SU-DHL-6 (cell line): ENCODE measurements at regions not wholly inside any gene's neighbourhood (a gene's known extent, or its start where the extent isn't known, plus 50 kb on each side); places are given as distances from the start of the nearest gene placed in this dataset.

Source experiments
- H2AFZ ChIP-seq: fragments of 200-600 bp; sonication (generic); 2 replicates; pipeline ENCODE4 v1.6.1; 2014; ENCODE audit warnings: low read depth, mild to moderate bottlenecking, moderate library complexity, mixed read lengths, antibody characterized with exemption, low read length; ENCODE audit not compliant: severe bottlenecking
- H3F3A ChIP-seq: fragments of 200-600 bp; shearing (Covaris generic); 2 replicates; pipeline ENCODE4 v1.6.0; 2016; ENCODE audit warnings: antibody characterized with exemption, mild to moderate bottlenecking; ENCODE audit not compliant: insufficient read depth
- H3K27ac ChIP-seq: fragments of 200-600 bp; sonication (generic); 2 replicates; pipeline ENCODE4 v1.5.1; 2016; ENCODE audit warnings: low read depth, mild to moderate bottlenecking, low read length, moderate library complexity, mixed read lengths
- H3K27me3 ChIP-seq: fragments of 200-600 bp; sonication (generic), shearing (Covaris generic); 2 replicates; pipeline ENCODE4 v1.6.0; 2014; ENCODE audit warnings: mild to moderate bottlenecking, low read length
- H3K36me3 ChIP-seq: fragments of 200-600 bp; sonication (generic); 2 replicates; pipeline ENCODE4 v1.6.1; 2014; ENCODE audit warnings: mild to moderate bottlenecking, low read length, mixed read lengths
- H3K4me2 ChIP-seq: fragments of 300-600, 200-600 bp; shearing (Covaris generic), sonication (generic); 2 replicates; pipeline ENCODE4 v1.6.0; 2014; ENCODE audit warnings: low read length, low read depth, mild to moderate bottlenecking; ENCODE audit not compliant: poor library complexity, severe bottlenecking
- H3K4me3 ChIP-seq: fragments of 200-600 bp; sonication (generic); 2 replicates; pipeline ENCODE4 v1.5.1; 2014; ENCODE audit warnings: antibody characterized with exemption, low read length, mild to moderate bottlenecking, mixed read lengths; ENCODE audit not compliant: insufficient read depth, poor library complexity, severe bottlenecking
- H3K79me2 ChIP-seq: fragments of 200-600 bp; sonication (generic); 2 replicates; pipeline ENCODE4 v1.6.1; 2014; ENCODE audit warnings: mild to moderate bottlenecking, low read length, moderate library complexity; ENCODE audit not compliant: insufficient read depth
- H3K9ac ChIP-seq: fragments of 200-600 bp; sonication (generic); 2 replicates; pipeline ENCODE4 v1.7.0; 2014; ENCODE audit warnings: mild to moderate bottlenecking, low read length
- H3K9me2 ChIP-seq: fragments of 200-600 bp; sonication (generic); replicated peaks from 2 replicates; pipeline ENCODE4 v1.6.1; 2014; ENCODE audit warnings: low read length; ENCODE audit not compliant: insufficient read depth
- H3K9me3 ChIP-seq: fragments of 200-600 bp; sonication (generic); 2 replicates; pipeline ENCODE4 v1.6.1; 2014; ENCODE audit warnings: low read length, mixed read lengths; ENCODE audit not compliant: insufficient read depth
- H4K20me1 ChIP-seq: fragments of 200-600 bp; sonication (generic); 2 replicates; pipeline ENCODE4 v1.6.1; 2014; ENCODE audit warnings: low read depth, mild to moderate bottlenecking, antibody characterized with exemption, low read length, moderate library complexity, mixed read lengths
- EZH2phosphoT487 ChIP-seq: fragments of 200-600 bp; sonication (generic), shearing (Covaris generic); conservative IDR thresholded peaks from 2 replicates; pipeline ENCODE4 v1.6.1; 2018; ENCODE audit warnings: mild to moderate bottlenecking, antibody characterized with exemption, low read length, moderate library complexity, mixed read lengths
- TF ChIP-seq, protein P1 (sequence below): fragments of 200-600 bp; sonication (generic); IDR thresholded peaks from one replicate; pipeline ENCODE4 v1.5.1; 2017; ENCODE audit warnings: antibody characterized with exemption, mild to moderate bottlenecking, low read length, moderate library complexity; ENCODE audit not compliant: insufficient read depth, poor library complexity, severe bottlenecking

DNA sequence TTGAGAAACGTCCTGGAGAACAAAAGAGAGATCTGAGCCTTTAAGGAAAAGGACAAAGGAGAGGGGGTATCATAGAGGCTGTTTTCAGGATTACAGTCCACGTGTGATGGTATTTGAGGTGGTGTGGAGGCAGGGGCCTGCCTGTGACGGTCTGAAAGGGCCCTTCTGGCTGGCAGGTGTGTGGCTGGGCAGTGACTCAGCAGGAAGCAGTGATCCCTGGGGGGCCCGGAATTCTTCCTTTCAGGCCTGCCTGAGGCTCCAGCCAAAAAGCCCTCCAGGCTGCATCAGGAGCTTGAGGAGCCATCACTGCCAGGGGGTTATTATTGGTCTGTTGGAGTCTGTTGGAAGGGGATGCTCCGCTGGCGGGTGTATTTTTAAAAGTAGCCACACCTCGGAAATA is 97.2 kb upstream of the TMEM18 start:
- Histone ChIP-seq H3K36me3 (no peaks in the 10 kb centered on the region), H3K4me3 (no peak overlapping the region), H3K79me2 (no peaks in the 10 kb centered on the region), H2AFZ (no peak overlapping the region), H3K9me3 (no peaks in the 10 kb centered on the region), H3F3A (no peaks in the 10 kb centered on the region), H3K9ac (no peak overlapping the region), H3K9me2 (no peaks in the 10 kb centered on the region), H4K20me1 (no peaks in the 10 kb centered on the region), H3K27ac (no peak overlapping the region), H3K4me2 (no peak overlapping the region), H3K27me3 (no peaks in the 10 kb centered on the region)
- TF ChIP-seq EZH2phosphoT487, result no peak
- TF ChIP-seq, protein P1, sequence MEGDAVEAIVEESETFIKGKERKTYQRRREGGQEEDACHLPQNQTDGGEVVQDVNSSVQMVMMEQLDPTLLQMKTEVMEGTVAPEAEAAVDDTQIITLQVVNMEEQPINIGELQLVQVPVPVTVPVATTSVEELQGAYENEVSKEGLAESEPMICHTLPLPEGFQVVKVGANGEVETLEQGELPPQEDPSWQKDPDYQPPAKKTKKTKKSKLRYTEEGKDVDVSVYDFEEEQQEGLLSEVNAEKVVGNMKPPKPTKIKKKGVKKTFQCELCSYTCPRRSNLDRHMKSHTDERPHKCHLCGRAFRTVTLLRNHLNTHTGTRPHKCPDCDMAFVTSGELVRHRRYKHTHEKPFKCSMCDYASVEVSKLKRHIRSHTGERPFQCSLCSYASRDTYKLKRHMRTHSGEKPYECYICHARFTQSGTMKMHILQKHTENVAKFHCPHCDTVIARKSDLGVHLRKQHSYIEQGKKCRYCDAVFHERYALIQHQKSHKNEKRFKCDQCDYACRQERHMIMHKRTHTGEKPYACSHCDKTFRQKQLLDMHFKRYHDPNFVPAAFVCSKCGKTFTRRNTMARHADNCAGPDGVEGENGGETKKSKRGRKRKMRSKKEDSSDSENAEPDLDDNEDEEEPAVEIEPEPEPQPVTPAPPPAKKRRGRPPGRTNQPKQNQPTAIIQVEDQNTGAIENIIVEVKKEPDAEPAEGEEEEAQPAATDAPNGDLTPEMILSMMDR, result no peak

DNA sequence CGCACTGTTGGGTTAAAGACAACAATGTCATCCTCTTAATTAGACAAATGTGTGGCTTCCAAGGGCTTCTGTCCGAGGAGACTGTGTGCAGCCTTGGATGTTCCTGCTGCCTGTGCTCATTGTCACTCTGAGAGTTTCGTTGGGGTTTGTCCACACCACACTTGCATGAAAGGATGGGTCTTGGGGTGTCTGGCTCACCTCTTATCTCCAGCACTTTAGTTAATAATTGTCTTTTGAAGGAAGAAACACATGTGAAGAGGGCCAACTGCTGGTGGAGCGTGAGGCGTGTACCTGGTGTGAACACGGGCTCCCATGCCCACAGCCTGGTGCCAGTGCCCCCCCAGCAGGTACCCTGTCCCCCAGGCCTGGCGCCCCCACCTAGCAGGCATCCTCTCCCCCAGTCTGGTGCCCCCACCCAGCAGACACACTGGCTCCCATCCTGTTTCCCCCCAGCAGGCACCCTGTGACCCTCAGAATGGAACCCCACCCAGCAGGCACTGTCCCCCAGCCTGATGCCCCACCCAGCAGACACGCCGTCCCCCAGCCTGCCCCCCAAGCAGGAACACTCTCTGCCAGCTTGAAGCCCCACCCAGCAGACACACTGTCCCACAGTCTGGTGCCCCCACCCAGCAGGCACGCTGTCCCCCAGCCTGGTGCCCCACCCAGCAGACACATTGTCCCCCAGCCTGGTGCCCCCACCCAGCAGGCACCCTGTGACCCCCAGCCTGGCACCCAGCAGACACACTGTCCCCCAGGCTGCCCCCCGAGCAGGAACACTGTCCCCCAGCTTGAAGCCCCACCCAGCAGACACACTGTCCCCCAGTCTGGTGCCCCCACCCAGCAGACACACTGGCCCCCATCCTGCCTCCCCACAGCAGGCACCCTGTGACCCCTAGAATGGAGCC is 96.3 kb upstream of the TMEM18 start:
- Histone ChIP-seq H3K4me2 (no peak overlapping the region), H3F3A (no peaks in the 10 kb centered on the region), H3K36me3 (no peaks in the 10 kb centered on the region), H4K20me1 (no peaks in the 10 kb centered on the region), H3K9me3 (no peaks in the 10 kb centered on the region), H3K9ac (no peak overlapping the region), H3K9me2 (no peaks in the 10 kb centered on the region), H3K27ac (no peak overlapping the region), H3K4me3 (no peak overlapping the region), H3K79me2 (no peaks in the 10 kb centered on the region), H2AFZ (no peak overlapping the region), H3K27me3 (no peaks in the 10 kb centered on the region)
- TF ChIP-seq, protein P1, result no peak
- TF ChIP-seq EZH2phosphoT487, result no peak

DNA sequence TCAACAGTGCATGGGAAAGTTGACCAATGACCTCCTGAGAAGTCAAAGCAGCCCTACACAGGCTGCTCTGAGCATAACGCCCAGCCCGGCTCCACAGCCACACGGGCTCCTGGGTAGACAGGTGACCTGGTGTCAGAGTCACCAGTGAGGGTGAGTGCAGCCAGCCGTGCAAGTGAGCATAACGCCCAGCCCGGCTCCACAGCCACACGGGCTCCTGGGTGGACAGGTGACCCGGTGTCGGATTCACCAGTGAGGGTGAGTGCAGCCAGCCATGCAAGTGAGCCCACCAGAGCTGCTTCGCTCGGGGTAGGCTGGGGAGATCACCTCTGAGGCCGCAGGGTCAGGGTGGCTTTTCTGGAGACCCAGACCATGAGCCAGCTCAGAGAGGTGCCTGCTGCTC is 94.3 kb upstream of the TMEM18 start:
- H3F3A ChIP-seq, result no peaks in the 10 kb centered on the region
- H3K27ac ChIP-seq, result no peak overlapping the region
- H2AFZ ChIP-seq, result no peak overlapping the region
- no peaks in the 10 kb centered on the region for H3K36me3 ChIP-seq
- no peak overlapping the region for H3K4me3 ChIP-seq
- no peaks in the 10 kb centered on the region for H4K20me1 ChIP-seq
- H3K27me3 ChIP-seq, result no peaks in the 10 kb centered on the region
- no peaks in the 10 kb centered on the region for H3K9me2 ChIP-seq
- TF ChIP-seq EZH2phosphoT487, result no peak
- TF ChIP-seq, protein P1, result no peak
- H3K9me3 ChIP-seq, result no peaks in the 10 kb centered on the region
- no peak overlapping the region for H3K9ac ChIP-seq
- no peaks in the 10 kb centered on the region for H3K79me2 ChIP-seq
- no peak overlapping the region for H3K4me2 ChIP-seq
